GM19467 (cell line): ENCODE measurements at regions not wholly inside any gene's neighbourhood (a gene's known extent, or its start where the extent isn't known, plus 50 kb on each side); places are given as distances from the start of the nearest gene placed in this dataset.
"Not testable (repeated sequence)": the region's sequence is repeated elsewhere in the genome, so short reads cannot be mapped to it uniquely, and the experiment has no call there.

Source experiments
- ATAC-seq: cut with Tn5 transposase; IDR thresholded peaks from one replicate; pipeline ENCODE4 v1.9.1; 2021; ENCODE audit warnings: mild to moderate bottlenecking, moderate library complexity; ENCODE audit not compliant: unreplicated experiment

GRCh38 chr15:93762036-93762435 lies 469.3 kb upstream of the MCTP2 start:
- no peak for ATAC-seq

GRCh38 chr15:93759629-93760028 lies 471.7 kb upstream of the MCTP2 start:
- no peak for ATAC-seq

- no peak for ATAC-seq
These were observed 472.5 kb upstream of the MCTP2 start for GRCh38 chr15:93758824-93759223.

GRCh38 chr15:93748710-93749109 lies 482.7 kb upstream of the MCTP2 start:
- ATAC-seq, result no peak

- not testable (repeated sequence) for ATAC-seq
These were observed 496.4 kb upstream of the MCTP2 start for GRCh38 chr15:93734976-93735375.

- no peak for ATAC-seq
These were observed 500.6 kb upstream of the MCTP2 start for GRCh38 chr15:93730724-93731123.

GRCh38 chr15:93722165-93722564 lies 509.2 kb upstream of the MCTP2 start:
- ATAC-seq, result no peak

- ATAC-seq, result no peak
These were observed 510.8 kb upstream of the MCTP2 start for GRCh38 chr15:93720607-93721006.

- no peak for ATAC-seq
These were observed 511.4 kb upstream of the MCTP2 start for GRCh38 chr15:93719921-93720351.

GRCh38 chr15:93716615-93717231 lies 514.6 kb upstream of the MCTP2 start:
- ATAC-seq, result no peak

GRCh38 chr15:93709708-93710107 lies 521.7 kb upstream of the MCTP2 start:
- no peak for ATAC-seq

GRCh38 chr15:93708724-93709445 lies 522.5 kb upstream of the MCTP2 start:
- ATAC-seq, result no peak

GRCh38 chr15:93707751-93708150 lies 523.6 kb upstream of the MCTP2 start:
- ATAC-seq, result no peak

- ATAC-seq, result no peak
These were observed 524.7 kb upstream of the MCTP2 start for GRCh38 chr15:93706495-93707292.

GRCh38 chr15:93705753-93706455 lies 525.5 kb upstream of the MCTP2 start:
- ATAC-seq, result no peak

- ATAC-seq, result no peak
These were observed 528.1 kb upstream of the MCTP2 start for GRCh38 chr15:93703092-93703739.

- ATAC-seq, result no peak
These were observed 531.3 kb upstream of the MCTP2 start for GRCh38 chr15:93700051-93700450.

GRCh38 chr15:93694033-93694432 lies 537.3 kb upstream of the MCTP2 start:
- no peak for ATAC-seq

- no peak for ATAC-seq
These were observed 547.7 kb upstream of the MCTP2 start for GRCh38 chr15:93683651-93684050.

GRCh38 chr15:93671387-93671943 lies 559.9 kb upstream of the MCTP2 start:
- no peak for ATAC-seq
